Hindlimb muscle (tissue), 1 donor: ENCODE measurements at regions not wholly inside any gene's neighbourhood (a gene's known extent, or its start where the extent isn't known, plus 50 kb on each side); places are given as distances from the start of the nearest gene placed in this dataset.
A peak's percentile ranks its signal among the peaks of the same experiment; 100 is the strongest.

Experiments used
- DNase-seq: peaks from one replicate; pipeline ENCODE4 v3.0.0-alpha.2; 2013

GRCh38 chr15:99511866-99512661 lies 53.7 kb upstream of the MEF2A start:
- peak; percentile 33 for DNase-seq

DNA sequence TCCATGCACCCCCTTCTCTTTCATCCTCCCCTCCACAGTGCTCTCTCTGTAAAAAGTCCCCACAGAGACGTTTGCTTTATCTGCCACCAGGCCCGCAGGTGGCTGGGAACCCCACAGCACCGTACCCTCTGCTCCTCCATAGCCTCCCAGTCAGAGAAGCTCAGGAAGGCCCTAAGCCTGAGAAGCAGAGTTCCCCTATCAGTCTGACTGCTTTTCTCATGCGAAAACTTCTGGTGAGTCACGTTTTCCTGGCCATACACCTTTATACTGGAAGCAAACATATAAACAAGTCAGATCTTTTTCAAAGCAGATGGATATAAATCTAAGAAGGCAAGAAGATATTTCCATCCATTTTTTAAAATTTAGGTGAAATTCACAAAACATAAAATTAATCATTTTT lies 51.5 kb upstream of the MEF2A start:
- no peak for DNase-seq
